PFSK-1 (cell line): ENCODE measurements at regions not wholly inside any gene's neighbourhood (a gene's known extent, or its start where the extent isn't known, plus 50 kb on each side); places are given as distances from the start of the nearest gene placed in this dataset.

Experiments used
- FOXP2 ChIP-seq: optimal IDR thresholded peaks from 2 replicates; pipeline ENCODE3; 2011; ENCODE audit warnings: borderline replicate concordance, control low read depth, inconsistent platforms; ENCODE audit not compliant: insufficient read depth; ENCODE audit errors: extremely low read length, extremely low read depth
- POLR2AphosphoS5 ChIP-seq: IDR thresholded peaks from 2 replicates; pipeline ENCODE4 v1.6.1; 2012; ENCODE audit warnings: low read depth, mild to moderate bottlenecking, control low read depth, low read length, moderate library complexity
- SIN3A ChIP-seq: IDR thresholded peaks from 2 replicates; pipeline ENCODE4 v1.6.1; 2012; ENCODE audit warnings: mild to moderate bottlenecking, low read length, moderate library complexity, borderline replicate concordance; ENCODE audit not compliant: insufficient read depth
- TAF1 ChIP-seq: IDR thresholded peaks from 2 replicates; pipeline ENCODE4 v1.6.1; 2012; ENCODE audit warnings: low read length, control low read depth, borderline replicate concordance; ENCODE audit not compliant: insufficient read depth
- TF ChIP-seq, protein P1 (sequence below), 2 experiments: IDR thresholded peaks; 2 replicates each; pipeline versions ENCODE4 v1.6.1 to v1.8.0; 2011 to 2012; ENCODE audit warnings: low read depth in 2 of 2, low read length in 2 of 2, control low read depth in 1 of 2, inconsistent platforms in 1 of 2, mild to moderate bottlenecking in 1 of 2, moderate library complexity in 1 of 2; ENCODE audit not compliant: insufficient read depth in 1 of 2

DNA sequence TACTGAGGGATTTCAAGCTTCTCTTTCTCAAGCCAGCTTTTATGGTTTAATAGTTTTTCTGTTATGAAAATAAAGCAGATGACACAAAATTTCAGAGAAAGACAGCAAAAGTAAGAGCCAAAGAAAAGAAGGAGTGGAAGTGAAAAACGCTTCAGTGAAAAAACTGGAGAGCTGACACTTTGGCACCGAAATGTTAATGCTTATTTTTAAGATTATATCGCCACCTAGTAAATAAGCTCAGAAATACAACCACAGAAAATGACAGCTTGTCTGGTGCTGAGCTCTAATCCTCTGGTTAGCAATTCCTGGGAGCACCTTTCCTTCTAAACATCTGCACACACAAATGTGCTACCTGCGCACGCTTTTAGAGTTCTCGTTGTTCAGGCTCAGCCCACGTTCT lies 101.6 kb downstream of the ZPLD1 start:
- TF ChIP-seq, protein P1, sequence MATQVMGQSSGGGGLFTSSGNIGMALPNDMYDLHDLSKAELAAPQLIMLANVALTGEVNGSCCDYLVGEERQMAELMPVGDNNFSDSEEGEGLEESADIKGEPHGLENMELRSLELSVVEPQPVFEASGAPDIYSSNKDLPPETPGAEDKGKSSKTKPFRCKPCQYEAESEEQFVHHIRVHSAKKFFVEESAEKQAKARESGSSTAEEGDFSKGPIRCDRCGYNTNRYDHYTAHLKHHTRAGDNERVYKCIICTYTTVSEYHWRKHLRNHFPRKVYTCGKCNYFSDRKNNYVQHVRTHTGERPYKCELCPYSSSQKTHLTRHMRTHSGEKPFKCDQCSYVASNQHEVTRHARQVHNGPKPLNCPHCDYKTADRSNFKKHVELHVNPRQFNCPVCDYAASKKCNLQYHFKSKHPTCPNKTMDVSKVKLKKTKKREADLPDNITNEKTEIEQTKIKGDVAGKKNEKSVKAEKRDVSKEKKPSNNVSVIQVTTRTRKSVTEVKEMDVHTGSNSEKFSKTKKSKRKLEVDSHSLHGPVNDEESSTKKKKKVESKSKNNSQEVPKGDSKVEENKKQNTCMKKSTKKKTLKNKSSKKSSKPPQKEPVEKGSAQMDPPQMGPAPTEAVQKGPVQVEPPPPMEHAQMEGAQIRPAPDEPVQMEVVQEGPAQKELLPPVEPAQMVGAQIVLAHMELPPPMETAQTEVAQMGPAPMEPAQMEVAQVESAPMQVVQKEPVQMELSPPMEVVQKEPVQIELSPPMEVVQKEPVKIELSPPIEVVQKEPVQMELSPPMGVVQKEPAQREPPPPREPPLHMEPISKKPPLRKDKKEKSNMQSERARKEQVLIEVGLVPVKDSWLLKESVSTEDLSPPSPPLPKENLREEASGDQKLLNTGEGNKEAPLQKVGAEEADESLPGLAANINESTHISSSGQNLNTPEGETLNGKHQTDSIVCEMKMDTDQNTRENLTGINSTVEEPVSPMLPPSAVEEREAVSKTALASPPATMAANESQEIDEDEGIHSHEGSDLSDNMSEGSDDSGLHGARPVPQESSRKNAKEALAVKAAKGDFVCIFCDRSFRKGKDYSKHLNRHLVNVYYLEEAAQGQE (IDR thresholded peaks at IDR 0.05; ENCODE audit: insufficient read depth in 1 of 2, low read depth in 2 of 2, low read length in 2 of 2): no peak
- TF ChIP-seq FOXP2 (no peak), TAF1 (no peak), POLR2AphosphoS5 (no peak), SIN3A (no peak)

DNA sequence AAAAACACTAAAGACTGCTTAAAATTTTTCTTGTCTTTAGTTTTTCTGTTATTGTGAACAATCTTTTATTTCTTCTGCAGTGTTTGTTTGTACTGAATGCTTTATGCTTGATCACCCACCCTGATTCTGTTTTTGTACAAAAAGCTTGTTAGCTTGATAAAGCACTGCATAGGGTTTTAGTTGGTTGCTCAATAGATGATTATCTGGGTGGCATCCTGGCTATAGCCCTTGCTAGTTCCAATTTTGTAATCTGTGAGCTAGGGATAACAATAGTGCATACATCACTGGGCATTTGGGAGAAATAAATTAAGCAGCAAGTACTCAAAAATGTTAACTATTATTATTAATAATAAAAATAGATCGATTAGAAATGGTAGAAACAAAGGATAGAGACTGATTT lies 102.3 kb downstream of the ZPLD1 start:
- TF ChIP-seq FOXP2 (no peak), TAF1 (no peak), SIN3A (no peak), POLR2AphosphoS5 (no peak)
- TF ChIP-seq, protein P1 (IDR thresholded peaks at IDR 0.05; ENCODE audit: insufficient read depth in 1 of 2, low read depth in 2 of 2, low read length in 2 of 2): no peak

DNA sequence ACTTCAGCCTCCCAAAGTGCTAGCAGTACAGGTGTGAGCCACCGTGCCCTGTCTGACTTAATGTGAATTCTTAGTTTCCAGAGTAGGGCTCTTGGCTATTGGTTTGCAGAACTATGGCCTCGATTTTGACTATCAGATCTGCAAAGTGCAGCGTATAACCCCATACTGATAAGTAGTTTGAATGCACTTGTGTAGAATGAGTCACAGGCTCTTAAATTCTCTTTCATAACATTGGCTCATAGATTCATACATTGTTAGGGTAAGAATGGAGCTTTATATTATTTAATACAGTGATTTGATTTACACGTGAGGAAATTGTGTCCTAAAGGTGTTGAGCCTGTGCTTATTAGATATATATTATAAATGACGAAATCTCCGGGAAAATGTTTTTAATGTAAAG lies 109.9 kb downstream of the ZPLD1 start:
- no peak for TF ChIP-seq SIN3A
- TF ChIP-seq TAF1: no peak
- TF ChIP-seq FOXP2: no peak
- TF ChIP-seq POLR2AphosphoS5: no peak
- TF ChIP-seq, protein P1 (IDR thresholded peaks at IDR 0.05; ENCODE audit: insufficient read depth in 1 of 2, low read depth in 2 of 2, low read length in 2 of 2): no peak

GRCh38 chr3:102545276-102545675 lies 110.5 kb downstream of the ZPLD1 start:
- no peak for TF ChIP-seq TAF1
- no peak for TF ChIP-seq FOXP2
- TF ChIP-seq POLR2AphosphoS5: no peak
- TF ChIP-seq SIN3A: no peak
- TF ChIP-seq, protein P1 (IDR thresholded peaks at IDR 0.05; ENCODE audit: insufficient read depth in 1 of 2, low read depth in 2 of 2, low read length in 2 of 2): no peak

DNA sequence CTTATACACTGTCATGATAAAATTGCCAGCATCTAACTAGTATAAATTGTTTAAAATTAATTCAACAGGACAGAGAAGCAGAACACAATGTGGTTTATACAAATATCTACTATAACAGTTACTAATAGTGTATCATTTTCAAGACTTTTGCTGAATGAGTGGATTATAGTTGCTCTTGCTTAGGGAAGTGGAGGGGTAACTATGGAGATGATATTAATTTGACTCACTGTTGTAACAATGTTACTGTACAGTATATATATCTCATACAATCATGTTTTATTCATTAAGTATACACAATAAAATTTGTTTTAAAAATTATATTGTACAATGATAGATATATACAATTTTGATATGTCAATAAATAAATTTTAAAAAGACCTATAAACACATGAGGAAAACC lies 119.1 kb downstream of the ZPLD1 start:
- TF ChIP-seq POLR2AphosphoS5 (no peak), SIN3A (no peak), FOXP2 (no peak), TAF1 (no peak)
- TF ChIP-seq, protein P1 (IDR thresholded peaks at IDR 0.05; ENCODE audit: insufficient read depth in 1 of 2, low read depth in 2 of 2, low read length in 2 of 2): no peak
